Head of caudate nucleus (tissue), 42 donors: ENCODE measurements at regions not wholly inside any gene's neighbourhood (a gene's known extent, or its start where the extent isn't known, plus 50 kb on each side); places are given as distances from the start of the nearest gene placed in this dataset.
"Not testable (repeated sequence)": the region's sequence is repeated elsewhere in the genome, so short reads cannot be mapped to it uniquely, and the experiment has no call there.

Experiments used
- DNase-seq, 42 donors: peaks; one replicate each; pipeline versions ENCODE4 v3.0.0 to v3.0.0-alpha.2; 2020 to 2021; ENCODE audit warnings: mixed read lengths in 7 of 42
- intact Hi-C: fragments of 100-400 bp; cut with DNase I; formaldehyde crosslinking; loops from one replicate; pipeline ENCODE4 v1.15.0; 2022

GRCh38 chr1:196021174-196021573 is 587.1 kb downstream of the KCNT2 start:
- intact Hi-C loops, DNase-seq: not testable (repeated sequence)

- intact Hi-C loops, result no loop called here
- DNase-seq, result no peak
These were observed 598.9 kb downstream of the KCNT2 start for GRCh38 chr1:196009362-196009761.

GRCh38 chr1:196007763-196008162 is 600.5 kb downstream of the KCNT2 start:
- DNase-seq, result no peak
- intact Hi-C loops, result no loop called here

GRCh38 chr1:196005426-196005825 is 602.8 kb downstream of the KCNT2 start:
- intact Hi-C loops, result no loop called here
- no peak for DNase-seq

- intact Hi-C loops, DNase-seq: not testable (repeated sequence)
These were observed 603.9 kb downstream of the KCNT2 start for GRCh38 chr1:196004388-196004787.

- no peak for DNase-seq
- intact Hi-C loops, result no loop called here
These were observed 605.3 kb downstream of the KCNT2 start for GRCh38 chr1:196002906-196003305.

- intact Hi-C loops, DNase-seq: not testable (repeated sequence)
These were observed 605.9 kb downstream of the KCNT2 start for GRCh38 chr1:196002296-196002695.

GRCh38 chr1:196001188-196001587 is 607.1 kb downstream of the KCNT2 start:
- DNase-seq, result no peak
- intact Hi-C loops, result no loop called here

GRCh38 chr1:195999022-195999421 is 609.2 kb downstream of the KCNT2 start:
- intact Hi-C loops, result no loop called here
- DNase-seq, result no peak

- intact Hi-C loops, result no loop called here
- no peak for DNase-seq
These were observed 626.6 kb downstream of the KCNT2 start for GRCh38 chr1:195981448-195982139.

GRCh38 chr1:195979646-195980045 is 628.6 kb downstream of the KCNT2 start:
- intact Hi-C loops, result no loop called here

GRCh38 chr1:195973311-195973904 is 634.8 kb downstream of the KCNT2 start:
- no peak for DNase-seq
- intact Hi-C loops, result no loop called here

More at GRCh38 chr1:195979646-195980045, 628.6 kb downstream of the KCNT2 start:
- no peak for DNase-seq

GRCh38 chr1:195971589-195971988 is 636.7 kb downstream of the KCNT2 start:
- intact Hi-C loops, result no loop called here
- DNase-seq, result no peak

- intact Hi-C loops, result no loop called here
- DNase-seq, result no peak
These were observed 638.0 kb downstream of the KCNT2 start for GRCh38 chr1:195970209-195970608.

GRCh38 chr1:195965475-195965874 is 642.8 kb downstream of the KCNT2 start:
- DNase-seq, result no peak
- intact Hi-C loops, result no loop called here

GRCh38 chr1:195965036-195965435 is 643.2 kb downstream of the KCNT2 start:
- DNase-seq, result no peak
- intact Hi-C loops, result no loop called here

GRCh38 chr1:195964516-195964915 is 643.7 kb downstream of the KCNT2 start:
- DNase-seq, result no peak
- intact Hi-C loops, result no loop called here

- intact Hi-C loops, result no loop called here
- DNase-seq, result no peak
These were observed 646.2 kb downstream of the KCNT2 start for GRCh38 chr1:195962051-195962450.

GRCh38 chr1:195960580-195960979 is 647.7 kb downstream of the KCNT2 start:
- intact Hi-C loops, result no loop called here
- no peak for DNase-seq

- no peak for DNase-seq
- intact Hi-C loops, result no loop called here
These were observed 650.1 kb downstream of the KCNT2 start for GRCh38 chr1:195958131-195958530.

GRCh38 chr1:195956845-195957244 is 651.4 kb downstream of the KCNT2 start:
- DNase-seq, result no peak
- intact Hi-C loops, result no loop called here
